ENCODE measurements at regions not wholly inside any gene's neighbourhood (a gene's known extent, or its start where the extent isn't known, plus 50 kb on each side); places are given as distances from the start of the nearest gene placed in this dataset.

- no peak for DNase-seq
These were observed 263.7 kb downstream of the IPMK start for GRCh38 chr10:58003945-58004344.

- DNase-seq, result no peak
These were observed 266.5 kb downstream of the IPMK start for GRCh38 chr10:58001159-58001558.

GRCh38 chr10:57996536-57996935, 271.2 kb downstream of the IPMK start:
- no peak for DNase-seq

GRCh38 chr10:57993302-57993701, 274.4 kb downstream of the IPMK start:
- DNase-seq, result no peak

GRCh38 chr10:57992321-57993077, 275.2 kb downstream of the IPMK start:
- no peak for DNase-seq

GRCh38 chr10:57988964-57989363, 278.7 kb downstream of the IPMK start:
- DNase-seq, result no peak

- no peak for DNase-seq
These were observed 280.5 kb downstream of the IPMK start for GRCh38 chr10:57987055-57987721.

GRCh38 chr10:57986422-57986821, 281.3 kb downstream of the IPMK start:
- DNase-seq, result no peak

GRCh38 chr10:57983281-57983791, 284.4 kb downstream of the IPMK start:
- DNase-seq, result no peak

- no peak for DNase-seq
These were observed 285.6 kb downstream of the IPMK start for GRCh38 chr10:57982091-57982490.

- no peak for DNase-seq
These were observed 287.7 kb downstream of the IPMK start for GRCh38 chr10:57979956-57980355.

GRCh38 chr10:57979491-57979890, 288.2 kb downstream of the IPMK start:
- no peak for DNase-seq

- no peak for DNase-seq
These were observed 290.4 kb downstream of the IPMK start for GRCh38 chr10:57977262-57977661.

GRCh38 chr10:57973451-57973850, 294.2 kb downstream of the IPMK start:
- no peak for DNase-seq

- no peak for DNase-seq
These were observed 294.9 kb downstream of the IPMK start for GRCh38 chr10:57972783-57973182.

- no peak for DNase-seq
These were observed 299.2 kb downstream of the IPMK start for GRCh38 chr10:57968328-57969016.

- no peak for DNase-seq
These were observed 303.3 kb downstream of the IPMK start for GRCh38 chr10:57964351-57964750.

GRCh38 chr10:57963546-57963945, 304.1 kb downstream of the IPMK start:
- no peak for DNase-seq

GRCh38 chr10:57962839-57963238, 304.9 kb downstream of the IPMK start:
- no peak for DNase-seq

GRCh38 chr10:57961487-57961886, 306.2 kb downstream of the IPMK start:
- no peak for DNase-seq

- no peak for DNase-seq
These were observed 307.3 kb downstream of the IPMK start for GRCh38 chr10:57960406-57960805.

- DNase-seq, result no peak
These were observed 308.2 kb downstream of the IPMK start for GRCh38 chr10:57959318-57960006.

- no peak for DNase-seq
These were observed 312.6 kb downstream of the IPMK start for GRCh38 chr10:57955076-57955475.
